Osteocyte (in vitro differentiated cells): ENCODE measurements at regions not wholly inside any gene's neighbourhood (a gene's known extent, or its start where the extent isn't known, plus 50 kb on each side); places are given as distances from the start of the nearest gene placed in this dataset.

Experiments
- DNase-seq: peaks from one replicate; pipeline ENCODE4 v3.0.0; 2021; ENCODE audit warnings: mixed read lengths; ENCODE audit not compliant: unreplicated experiment; ENCODE audit errors: extremely low spot score
- H3K27ac Mint-ChIP-seq: one replicate; pipeline ENCODE4 v1.8.0; 2021; ENCODE audit warnings: mild to moderate bottlenecking, mixed read lengths; ENCODE audit not compliant: unreplicated experiment
- H3K27me3 Mint-ChIP-seq: one replicate; pipeline ENCODE4 v1.8.0; 2021; ENCODE audit warnings: mixed read lengths; ENCODE audit not compliant: unreplicated experiment
- H3K36me3 Mint-ChIP-seq: one replicate; pipeline ENCODE4 v1.8.0; 2021; ENCODE audit warnings: mixed read lengths; ENCODE audit not compliant: unreplicated experiment
- H3K4me1 Mint-ChIP-seq: one replicate; pipeline ENCODE4 v1.8.0; 2021; ENCODE audit warnings: mixed read lengths; ENCODE audit not compliant: unreplicated experiment
- H3K4me3 Mint-ChIP-seq: one replicate; pipeline ENCODE4 v1.8.0; 2021; ENCODE audit warnings: mild to moderate bottlenecking, moderate library complexity, mixed read lengths; ENCODE audit not compliant: unreplicated experiment
- H3K9me3 Mint-ChIP-seq: one replicate; pipeline ENCODE4 v1.8.0; 2021; ENCODE audit warnings: mixed read lengths; ENCODE audit not compliant: unreplicated experiment
- CTCF ChIP-seq: fragments of 200-600 bp; sonication (generic); IDR thresholded peaks from 2 replicates; pipeline ENCODE4 v1.5.0; 2021; ENCODE audit warnings: antibody characterized with exemption, mild to moderate bottlenecking, moderate library complexity

GRCh38 chr16:51310159-51310558 is 159.1 kb upstream of the SALL1 start:
- peaks cover 34% of the 10 kb centered on the region for H3K9me3 Mint-ChIP-seq
- TF ChIP-seq CTCF: no peak

GRCh38 chr16:51306886-51307595 is 156.0 kb upstream of the SALL1 start:
- no peaks in the 10 kb centered on the region for H3K27me3 Mint-ChIP-seq
- TF ChIP-seq CTCF: no peak
- no peak overlapping the region for H3K27ac Mint-ChIP-seq
- DNase-seq: no peak
- peaks cover 27% of the 10 kb centered on the region for H3K9me3 Mint-ChIP-seq
- no peak overlapping the region for H3K4me3 Mint-ChIP-seq
- no peaks in the 10 kb centered on the region for H3K4me1 Mint-ChIP-seq
- no peaks in the 10 kb centered on the region for H3K36me3 Mint-ChIP-seq

More at GRCh38 chr16:51310159-51310558, 159.1 kb upstream of the SALL1 start:
- Mint-ChIP-seq H3K4me3 (no peak overlapping the region), H3K27ac (no peak overlapping the region), H3K27me3 (no peaks in the 10 kb centered on the region), H3K36me3 (no peaks in the 10 kb centered on the region), H3K4me1 (no peaks in the 10 kb centered on the region)
- no peak for DNase-seq

GRCh38 chr16:51306116-51306515 is 155.0 kb upstream of the SALL1 start:
- H3K27me3 Mint-ChIP-seq: no peaks in the 10 kb centered on the region
- H3K9me3 Mint-ChIP-seq: peaks cover 27% of the 10 kb centered on the region
- no peak overlapping the region for H3K27ac Mint-ChIP-seq
- no peak overlapping the region for H3K4me3 Mint-ChIP-seq
- no peaks in the 10 kb centered on the region for H3K4me1 Mint-ChIP-seq
- no peaks in the 10 kb centered on the region for H3K36me3 Mint-ChIP-seq
- TF ChIP-seq CTCF: no peak
- DNase-seq: no peak

- Mint-ChIP-seq H3K4me1 (no peaks in the 10 kb centered on the region), H3K27me3 (no peaks in the 10 kb centered on the region), H3K9me3 (peaks cover 27% of the 10 kb centered on the region), H3K27ac (no peak overlapping the region), H3K36me3 (no peaks in the 10 kb centered on the region), H3K4me3 (no peak overlapping the region)
- TF ChIP-seq CTCF: no peak
- DNase-seq: no peak
Observed at GRCh38 chr16:51305337-51305736, 154.3 kb upstream of the SALL1 start.

- no peaks in the 10 kb centered on the region for H3K36me3 Mint-ChIP-seq
- no peak overlapping the region for H3K4me3 Mint-ChIP-seq
- TF ChIP-seq CTCF: no peak
- H3K27me3 Mint-ChIP-seq: no peaks in the 10 kb centered on the region
- no peak for DNase-seq
- H3K4me1 Mint-ChIP-seq: no peaks in the 10 kb centered on the region
- H3K27ac Mint-ChIP-seq: no peak overlapping the region
- peaks cover 26% of the 10 kb centered on the region for H3K9me3 Mint-ChIP-seq
Observed at GRCh38 chr16:51302042-51302441, 151.0 kb upstream of the SALL1 start.
